A549 (cell line): ENCODE measurements at regions not wholly inside any gene's neighbourhood (a gene's known extent, or its start where the extent isn't known, plus 50 kb on each side); places are given as distances from the start of the nearest gene placed in this dataset.

Source experiments
- CBX2 ChIP-seq: fragments of 200-600 bp; sonication (generic); IDR thresholded peaks from 2 replicates; pipeline ENCODE4 v1.6.1; 2016; ENCODE audit warnings: low read depth, mild to moderate bottlenecking, borderline replicate concordance
- CTCF ChIP-seq: fragments of >200 bp; sonication (Bioruptor Twin); formaldehyde crosslinking; IDR thresholded peaks from 3 replicates; pipeline ENCODE4 v1.5.1; 2016
- ELK1 ChIP-seq: fragments of 150-350 bp; IDR thresholded peaks from 2 replicates; pipeline ENCODE4 v1.6.1; 2014; ENCODE audit warnings: low read depth, mild to moderate bottlenecking, low read length
- FOXS1 ChIP-seq: fragments of 250-450 bp; sonication (Bioruptor Pico); IDR thresholded peaks from 2 replicates; pipeline ENCODE4 v1.5.0; 2020; ENCODE audit warnings: mild to moderate bottlenecking, moderate library complexity
- JUNB ChIP-seq: fragments of >200 bp; sonication (Bioruptor Twin); formaldehyde crosslinking; IDR thresholded peaks from 2 replicates; pipeline ENCODE4 v1.6.1; 2016
- MAX ChIP-seq: IDR thresholded peaks from 2 replicates; pipeline ENCODE4 v1.6.1; 2012
- MAZ ChIP-seq: fragments of 150-350 bp; IDR thresholded peaks from 2 replicates; pipeline ENCODE4 v1.6.1; 2014; ENCODE audit warnings: antibody characterized with exemption, low read depth, low read length, borderline replicate concordance
- NFE2L2 ChIP-seq: fragments of 150-350 bp; conservative IDR thresholded peaks from 2 replicates; pipeline ENCODE4 v1.6.1; 2014; ENCODE audit warnings: low read length
- POLR2A ChIP-seq: IDR thresholded peaks from 2 replicates; pipeline ENCODE4 v1.6.1; 2012; ENCODE audit warnings: mild to moderate bottlenecking, low read length
- RAD21 ChIP-seq, 2 experiments: fragments of >200 bp in 1 of 2; sonication (Bioruptor Twin) in 1 of 2; formaldehyde crosslinking in 1 of 2; IDR thresholded peaks in 1 of 2; conservative IDR thresholded peaks in 1 of 2; 2 replicates in 1 of 2; 3 replicates in 1 of 2; pipeline ENCODE4 v1.6.1; 2012 to 2018; ENCODE audit warnings: inconsistent platforms in 1 of 2
- ZFP36 ChIP-seq: fragments of 450-650 bp; IDR thresholded peaks from 2 replicates; pipeline ENCODE4 v1.6.1; 2014; ENCODE audit warnings: borderline replicate concordance; ENCODE audit not compliant: partially characterized antibody

GRCh38 chr3:106245400-106245799, 376.6 kb upstream of the CBLB start:
- TF ChIP-seq CTCF (no peak), NFE2L2 (no peak), FOXS1 (CRISPR knock-in tag) (no peak), MAX (no peak), MAZ (no peak), RAD21 (conservative IDR thresholded peaks at IDR 0.05 in 1 of 2, IDR thresholded peaks at IDR 0.05 in 1 of 2) (no peak), JUNB (no peak), ELK1 (no peak), CBX2 (no peak), ZFP36 (no peak), POLR2A (no peak)
